ENCODE measurements at regions not wholly inside any gene's neighbourhood (a gene's known extent, or its start where the extent isn't known, plus 50 kb on each side); places are given as distances from the start of the nearest gene placed in this dataset.

- H3K27me3 Mint-ChIP-seq (ENCODE audit: unreplicated experiment), result no peaks in the 10 kb centered on the region
- peaks cover 18% of the 10 kb centered on the region for H3K4me1 Mint-ChIP-seq (ENCODE audit: low read depth, unreplicated experiment)
- peaks cover 3% of the 10 kb centered on the region for H3K9me3 Mint-ChIP-seq (ENCODE audit: low read depth, unreplicated experiment)
- BruUV-seq (replicated peaks), result no TSS peak
- H3K27ac Mint-ChIP-seq (ENCODE audit: unreplicated experiment), result no peak overlapping the region
- no peak for TF ChIP-seq CTCF (IDR thresholded peaks at IDR 0.05; ENCODE audit: unreplicated experiment)
- CTCF ChIA-PET, result no interaction called here
- no peak for DNase-seq
- H3K36me3 Mint-ChIP-seq (ENCODE audit: insufficient read depth, unreplicated experiment), result no peaks in the 10 kb centered on the region
- no peak overlapping the region for H3K4me3 Mint-ChIP-seq (ENCODE audit: low read depth, unreplicated experiment)
- intact Hi-C loops (cut with micrococcal nuclease; ENCODE audit: unreplicated experiment), result no loop called here
Observed at GRCh38 chr18:44467718-44468117, 213.0 kb upstream of the SETBP1 start.

GRCh38 chr18:44473394-44474066, 207.2 kb upstream of the SETBP1 start:
- no peaks in the 10 kb centered on the region for H3K36me3 Mint-ChIP-seq (ENCODE audit: insufficient read depth, unreplicated experiment)
- no peaks in the 10 kb centered on the region for H3K9me3 Mint-ChIP-seq (ENCODE audit: low read depth, unreplicated experiment)
- no peak for DNase-seq
- no peak overlapping the region for H3K27ac Mint-ChIP-seq (ENCODE audit: unreplicated experiment)
- CTCF ChIA-PET, result no interaction called here
- intact Hi-C loops (cut with micrococcal nuclease; ENCODE audit: unreplicated experiment), result no loop called here
- peaks cover 11% of the 10 kb centered on the region for H3K4me1 Mint-ChIP-seq (ENCODE audit: low read depth, unreplicated experiment)
- no peak for TF ChIP-seq CTCF (IDR thresholded peaks at IDR 0.05; ENCODE audit: unreplicated experiment)
- BruUV-seq (replicated peaks), result no TSS peak
- H3K4me3 Mint-ChIP-seq (ENCODE audit: low read depth, unreplicated experiment), result no peak overlapping the region
- H3K27me3 Mint-ChIP-seq (ENCODE audit: unreplicated experiment), result no peaks in the 10 kb centered on the region

GRCh38 chr18:44474067-44474411, 206.6 kb upstream of the SETBP1 start:
- CTCF ChIA-PET, result no interaction called here
- BruUV-seq (replicated peaks), result no TSS peak
- intact Hi-C loops (cut with micrococcal nuclease; ENCODE audit: unreplicated experiment), result no loop called here
- no peak overlapping the region for H3K27ac Mint-ChIP-seq (ENCODE audit: unreplicated experiment)
- no peaks in the 10 kb centered on the region for H3K9me3 Mint-ChIP-seq (ENCODE audit: low read depth, unreplicated experiment)
- no peaks in the 10 kb centered on the region for H3K36me3 Mint-ChIP-seq (ENCODE audit: insufficient read depth, unreplicated experiment)
- H3K27me3 Mint-ChIP-seq (ENCODE audit: unreplicated experiment), result no peaks in the 10 kb centered on the region
- TF ChIP-seq CTCF (IDR thresholded peaks at IDR 0.05; ENCODE audit: unreplicated experiment), result no peak
- no peak for DNase-seq
- H3K4me3 Mint-ChIP-seq (ENCODE audit: low read depth, unreplicated experiment), result no peak overlapping the region
- peaks cover 6% of the 10 kb centered on the region for H3K4me1 Mint-ChIP-seq (ENCODE audit: low read depth, unreplicated experiment)

- Mint-ChIP-seq H3K4me3 (ENCODE audit: low read depth, unreplicated experiment) (no peak overlapping the region), H3K36me3 (ENCODE audit: insufficient read depth, unreplicated experiment) (no peaks in the 10 kb centered on the region), H3K27me3 (ENCODE audit: unreplicated experiment) (no peaks in the 10 kb centered on the region), H3K27ac (ENCODE audit: unreplicated experiment) (no peak overlapping the region), H3K4me1 (ENCODE audit: low read depth, unreplicated experiment) (peaks cover 6% of the 10 kb centered on the region), H3K9me3 (ENCODE audit: low read depth, unreplicated experiment) (no peaks in the 10 kb centered on the region)
- no peak for DNase-seq
- intact Hi-C loops (cut with micrococcal nuclease; ENCODE audit: unreplicated experiment), result no loop called here
- no peak for TF ChIP-seq CTCF (IDR thresholded peaks at IDR 0.05; ENCODE audit: unreplicated experiment)
- CTCF ChIA-PET, result no interaction called here
- BruUV-seq (replicated peaks), result no TSS peak
Observed at GRCh38 chr18:44474591-44474990, 206.1 kb upstream of the SETBP1 start.
